Keratinocyte (primary cell): ENCODE measurements at regions not wholly inside any gene's neighbourhood (a gene's known extent, or its start where the extent isn't known, plus 50 kb on each side); places are given as distances from the start of the nearest gene placed in this dataset.

ENCODE experiments used
- CTCF ChIP-seq, 3 experiments: IDR thresholded peaks in 1 of 3; conservative IDR thresholded peaks in 1 of 3; optimal IDR thresholded peaks in 1 of 3; 2 replicates in 2 of 3; 3 replicates in 1 of 3; pipeline versions ENCODE3 to v1.5.1; 2011; ENCODE audit warnings: low read length in 3 of 3, mild to moderate bottlenecking in 3 of 3, moderate library complexity in 2 of 3, control low read depth in 1 of 3, inconsistent platforms in 1 of 3; ENCODE audit not compliant: insufficient read depth in 2 of 3; ENCODE audit errors: extremely low read depth in 1 of 3
- EZH2 ChIP-seq: IDR thresholded peaks from one replicate; pipeline ENCODE4 v1.6.1; 2012; ENCODE audit warnings: inconsistent platforms, mild to moderate bottlenecking, low read length, moderate library complexity

GRCh38 chr1:114037631-114037890 lies 58.3 kb downstream of the OLFML3 start:
- no peak for TF ChIP-seq CTCF (optimal IDR thresholded peaks at IDR 0.05 in 1 of 3, IDR thresholded peaks at IDR 0.05 in 1 of 3, conservative IDR thresholded peaks at IDR 0.05 in 1 of 3; ENCODE audit: extremely low read depth in 1 of 3, insufficient read depth in 2 of 3, low read length in 3 of 3)
- TF ChIP-seq EZH2, result no peak
